Left lobe of liver (tissue), 2 donors: ENCODE measurements at regions not wholly inside any gene's neighbourhood (a gene's known extent, or its start where the extent isn't known, plus 50 kb on each side); places are given as distances from the start of the nearest gene placed in this dataset.

ENCODE experiments used
- ATAC-seq: fragments of 200-7000 bp; cut with Tn5 transposase; one replicate; pipeline ENCODE4 v1.9.1; 2020; ENCODE audit warnings: mild to moderate bottlenecking, moderate library complexity
- DNase-seq: peaks from one replicate; pipeline ENCODE4 v3.0.0-alpha.2; 2020; ENCODE audit warnings: low spot score
- donor health status: DM: no; HTN: no; CAD: no; lungs with moderate emphysema.
- donor health status: DM: no; HTN: yes; CAD: no.

- ATAC-seq (no peak), DNase-seq (no peak)
Observed at GRCh38 chr7:121473645-121474300, 77.7 kb upstream of the FAM3C start.

DNA sequence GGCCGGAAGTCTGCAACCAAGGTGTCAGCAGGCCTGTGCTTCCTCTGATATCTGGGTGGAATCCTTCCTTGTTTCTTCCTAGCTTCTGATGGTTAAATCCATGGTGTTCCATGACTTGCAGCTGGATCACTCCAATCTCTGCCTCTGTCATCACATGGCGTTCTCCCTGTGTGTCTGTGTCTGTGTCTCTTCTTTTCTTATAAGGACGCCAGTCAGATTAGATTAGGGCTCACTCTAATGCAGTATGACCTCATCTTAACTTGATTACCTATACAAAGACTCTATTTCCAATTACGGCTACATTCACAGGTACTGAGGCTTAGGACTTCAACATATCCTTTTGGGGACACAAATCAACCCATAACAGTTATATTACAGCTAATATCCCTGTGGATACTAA is 70.3 kb upstream of the FAM3C start:
- ATAC-seq (no peak), DNase-seq (no peak)

GRCh38 chr7:121459148-121459547 is 63.0 kb upstream of the FAM3C start:
- ATAC-seq (peak; percentile 74), DNase-seq (no peak)

- no peak for ATAC-seq
- no peak for DNase-seq
Observed at GRCh38 chr7:121456785-121457359, 60.8 kb upstream of the FAM3C start.

DNA sequence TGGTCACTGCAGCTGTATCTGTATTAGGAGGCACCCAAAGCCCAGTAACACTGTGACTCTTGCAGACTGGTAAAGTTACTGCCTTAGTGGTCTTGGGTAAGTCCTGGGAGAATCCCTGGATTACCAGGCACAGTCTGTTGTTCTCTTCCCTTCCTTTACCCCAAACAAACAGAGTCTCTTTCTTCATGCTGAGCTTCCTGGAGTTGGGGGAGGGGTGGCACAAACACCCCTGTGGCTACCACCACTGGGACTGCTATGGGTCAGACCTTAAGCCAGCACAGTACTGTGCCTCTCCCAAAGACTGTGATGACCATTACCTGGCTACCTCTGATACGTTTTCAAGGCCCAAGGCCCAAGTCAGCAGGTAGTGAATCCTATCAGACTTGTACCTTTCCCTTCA is 59.9 kb upstream of the FAM3C start:
- no peak for DNase-seq
- ATAC-seq, result no peak

GRCh38 chr7:121452389-121452788 is 56.3 kb upstream of the FAM3C start:
- DNase-seq (no peak), ATAC-seq (no peak)

DNA sequence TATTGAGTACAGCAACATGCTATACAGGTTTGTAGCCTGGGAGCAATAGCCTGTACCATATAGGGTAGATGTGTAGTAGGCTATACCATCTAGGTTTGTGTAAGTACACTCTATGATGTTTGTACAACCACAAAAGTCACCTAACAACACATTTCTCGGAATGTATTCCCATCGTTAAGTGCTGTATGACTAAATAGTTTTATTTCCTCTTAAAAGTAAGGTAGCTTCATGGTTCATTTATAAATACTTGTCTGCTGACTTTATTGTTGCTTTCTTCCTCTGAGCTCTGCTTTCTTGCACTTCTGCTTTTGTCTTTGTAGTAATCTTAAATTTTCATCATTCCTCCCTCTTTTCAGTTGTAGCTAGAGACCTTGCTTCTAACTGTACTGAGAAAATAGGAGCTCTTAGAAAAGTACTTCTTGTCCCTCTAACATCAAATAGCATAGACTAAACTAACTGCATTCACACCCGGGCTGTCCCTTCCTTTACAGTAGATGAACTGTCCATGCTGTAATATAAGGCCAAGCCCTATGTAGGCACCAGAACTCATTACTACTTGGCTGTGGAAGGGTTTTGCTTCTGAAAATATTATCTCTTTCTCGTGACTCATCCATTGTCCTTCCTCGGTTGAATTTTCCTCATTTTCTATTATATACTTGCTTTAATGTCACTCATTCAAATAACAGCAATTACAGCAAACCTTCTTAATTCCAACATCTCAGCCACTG is 55.4 kb upstream of the FAM3C start:
- DNase-seq (no peak), ATAC-seq (no peak)

DNA sequence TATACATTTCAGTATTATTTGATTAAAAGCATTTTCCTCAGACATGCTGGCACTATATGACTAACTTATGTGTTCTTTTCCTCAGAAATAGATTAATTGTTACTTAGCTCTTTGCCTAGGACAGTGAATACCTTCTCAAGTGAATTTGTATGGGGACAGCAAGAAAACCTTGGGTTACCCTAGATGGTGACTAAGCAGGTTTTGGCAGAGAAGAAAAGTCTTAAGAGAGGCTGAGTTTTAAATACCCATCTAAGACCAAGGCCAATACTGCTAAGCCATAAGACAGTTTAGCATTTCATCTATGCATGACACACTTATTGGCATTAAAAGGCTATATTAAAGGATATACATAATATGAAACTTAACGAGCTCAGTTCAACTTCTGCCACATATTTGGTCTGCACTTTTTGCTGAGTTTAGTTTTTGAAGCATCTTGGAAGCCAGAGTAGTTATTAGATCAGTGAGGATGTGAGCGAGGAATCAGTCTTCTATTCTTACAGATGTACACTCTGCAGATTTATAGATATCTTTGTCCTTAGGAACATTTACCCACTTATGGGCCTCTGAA is 54.6 kb upstream of the FAM3C start:
- DNase-seq, result no peak
- ATAC-seq, result no peak

- DNase-seq (no peak), ATAC-seq (no peak)
Observed at GRCh38 chr7:121449735-121450240, 53.7 kb upstream of the FAM3C start.

DNA sequence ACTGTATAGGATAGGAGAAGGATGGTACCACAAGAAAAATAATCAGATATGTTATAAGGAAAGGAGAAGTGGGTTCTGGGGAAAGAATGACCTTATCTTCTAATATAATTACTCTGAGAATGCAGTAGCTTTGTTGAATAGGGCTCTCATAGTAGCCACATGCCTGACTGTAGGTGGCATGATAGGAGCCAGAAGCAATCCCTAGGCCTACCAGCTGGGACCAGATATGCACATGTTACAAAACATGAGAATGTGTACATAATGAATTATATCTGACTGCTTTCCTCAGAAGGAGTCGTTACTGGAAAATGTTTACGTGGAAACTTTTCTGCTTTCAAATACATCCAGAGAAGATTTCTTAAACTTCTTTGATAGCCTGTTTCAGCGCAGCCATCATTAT is 53.2 kb upstream of the FAM3C start:
- DNase-seq (no peak), ATAC-seq (peak; percentile 46)

DNA sequence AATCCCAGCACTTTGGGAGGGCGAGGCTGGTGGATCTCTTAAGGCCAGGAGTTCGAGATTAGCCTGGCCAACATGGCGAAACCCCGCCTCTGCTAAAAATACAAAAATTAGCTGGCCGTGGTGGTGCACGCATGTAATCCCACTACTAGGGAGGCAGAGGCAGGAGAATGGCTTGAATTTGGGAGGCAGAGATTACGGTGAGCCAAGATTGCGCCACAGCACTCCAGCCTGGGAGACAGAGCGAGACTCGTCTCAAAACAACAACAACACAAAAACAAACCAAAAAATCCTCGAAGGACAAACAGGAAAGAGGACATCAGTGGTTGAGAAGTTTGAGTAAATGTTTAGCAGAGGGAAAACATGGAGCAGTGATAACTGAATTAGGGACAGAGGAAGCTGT is 52.3 kb upstream of the FAM3C start:
- ATAC-seq, result no peak
- DNase-seq, result no peak

DNA sequence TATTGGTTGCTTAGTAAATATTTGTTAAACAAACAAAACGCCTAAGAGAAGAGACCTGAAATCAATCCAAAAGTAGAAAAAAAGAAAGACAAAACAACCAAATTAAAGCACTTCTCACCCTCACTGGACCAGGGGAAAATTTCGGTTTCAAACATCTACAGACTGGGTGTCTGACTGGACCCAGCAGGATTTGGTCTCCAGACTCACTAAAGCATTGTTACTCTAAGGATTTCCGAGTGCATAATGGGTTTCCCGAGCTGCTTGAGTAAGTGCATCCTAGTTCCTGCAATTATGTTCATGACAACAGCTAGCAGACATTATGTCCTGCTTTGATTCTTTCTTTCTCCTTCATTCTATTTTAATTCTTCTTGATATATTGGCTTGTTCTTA is 51.8 kb upstream of the FAM3C start:
- ATAC-seq (no peak), DNase-seq (no peak)

DNA sequence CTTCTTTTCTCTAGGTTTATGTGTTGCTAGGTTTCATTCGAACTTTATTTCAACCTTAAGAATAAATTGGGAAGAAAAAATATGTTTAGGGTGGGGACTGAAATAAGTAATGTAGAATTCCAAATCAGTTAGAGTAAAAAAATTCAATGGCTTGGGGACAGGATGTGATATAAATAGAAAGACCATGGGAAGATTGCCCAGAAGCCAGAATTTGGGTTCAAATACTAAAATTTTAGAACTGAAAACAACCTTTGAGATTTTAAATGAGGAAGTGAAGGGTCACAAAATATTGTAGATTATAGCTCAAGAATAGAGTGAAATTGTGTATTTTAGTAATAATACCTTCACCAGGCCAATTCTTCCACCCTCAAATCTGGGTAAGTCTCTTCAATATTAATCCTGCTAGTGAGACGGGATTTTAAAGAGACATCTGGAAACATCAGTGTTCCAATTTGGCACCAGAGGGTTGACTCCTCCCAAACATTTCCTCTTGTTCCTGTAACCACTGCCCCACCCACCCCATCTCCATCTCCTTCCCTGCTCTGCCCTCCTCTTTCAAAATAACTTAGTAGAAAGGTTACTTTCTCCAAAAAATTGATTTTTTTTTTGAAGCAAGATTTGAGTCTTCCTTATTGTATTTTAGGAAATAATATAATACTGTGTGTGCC is 51.3 kb upstream of the FAM3C start:
- no peak for DNase-seq

DNA sequence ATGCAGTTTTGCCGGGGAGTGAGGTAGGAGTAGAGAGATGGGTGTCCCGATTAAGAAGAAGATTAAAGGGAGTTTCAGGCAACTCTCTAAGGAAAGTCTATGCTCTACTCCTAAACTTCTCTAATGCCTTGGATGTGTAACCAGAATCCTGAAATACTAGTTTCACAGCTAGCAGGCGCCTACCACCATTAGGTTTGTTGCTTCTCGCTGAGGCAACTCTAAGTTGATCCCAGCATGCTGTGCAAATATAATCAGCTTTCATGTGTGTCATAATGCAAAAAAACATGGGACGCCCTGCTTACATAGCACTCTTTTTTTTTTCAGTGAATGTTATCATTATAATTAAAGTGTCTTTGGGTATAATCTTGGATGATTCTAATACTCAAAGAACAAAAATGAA is 50.4 kb upstream of the FAM3C start:
- DNase-seq (no peak), ATAC-seq (no peak)

More for the DNA sequence above, 51.3 kb upstream of the FAM3C start:
- ATAC-seq, result no peak
